Peyer's patch (tissue), 4 donors: ENCODE measurements at regions not wholly inside any gene's neighbourhood (a gene's known extent, or its start where the extent isn't known, plus 50 kb on each side); places are given as distances from the start of the nearest gene placed in this dataset.

Experiments used
- DNase-seq, 3 donors: peaks; one replicate each; pipeline ENCODE4 v3.0.0-alpha.2; 2017 to 2019
- H3K27ac ChIP-seq, 4 donors: fragments of 200-600 bp; sonication (generic); one replicate each; pipeline ENCODE4 v1.5.1; 2016 to 2019
- H3K27me3 ChIP-seq, 2 donors: fragments of 200-600 bp; sonication (generic); one replicate each; pipeline ENCODE4 v1.5.1; 2019
- H3K36me3 ChIP-seq, 3 donors: fragments of 200-600 bp; sonication (generic); one replicate each; pipeline ENCODE4 v1.5.1; 2016 to 2019
- H3K4me1 ChIP-seq, 4 donors: fragments of 200-600 bp; sonication (generic); one replicate each; pipeline ENCODE4 v1.5.1; 2016 to 2019
- H3K4me3 ChIP-seq, 4 donors: fragments of 200-600 bp; sonication (generic); 1 replicate in 3 of 4; 2 replicates in 1 of 4; pipeline ENCODE4 v1.5.1; 2016 to 2019; ENCODE audit warnings: mild to moderate bottlenecking in 1 of 4
- H3K9me3 ChIP-seq, 4 donors: fragments of 200-600 bp; sonication (generic); one replicate each; pipeline ENCODE4 v1.5.1; 2016 to 2019; ENCODE audit warnings: mild to moderate bottlenecking in 1 of 4
- POLR2A ChIP-seq, 2 donors: fragments of 450-650 bp; IDR thresholded peaks; one replicate each; pipeline ENCODE4 v1.5.1; 2017; ENCODE audit warnings: antibody characterized with exemption in 2 of 2, mild to moderate bottlenecking in 2 of 2, moderate library complexity in 2 of 2
- TF ChIP-seq, protein P1 (sequence below), 6 experiments: fragments of 450-650 bp in 4 of 6; fragments of 200-600 bp in 2 of 6; sonication (generic) in 1 of 6; IDR thresholded peaks; one replicate each; pipeline ENCODE4 v1.5.1; 2017 to 2019; ENCODE audit warnings: antibody characterized with exemption in 6 of 6, mild to moderate bottlenecking in 3 of 6, moderate library complexity in 1 of 6

DNA sequence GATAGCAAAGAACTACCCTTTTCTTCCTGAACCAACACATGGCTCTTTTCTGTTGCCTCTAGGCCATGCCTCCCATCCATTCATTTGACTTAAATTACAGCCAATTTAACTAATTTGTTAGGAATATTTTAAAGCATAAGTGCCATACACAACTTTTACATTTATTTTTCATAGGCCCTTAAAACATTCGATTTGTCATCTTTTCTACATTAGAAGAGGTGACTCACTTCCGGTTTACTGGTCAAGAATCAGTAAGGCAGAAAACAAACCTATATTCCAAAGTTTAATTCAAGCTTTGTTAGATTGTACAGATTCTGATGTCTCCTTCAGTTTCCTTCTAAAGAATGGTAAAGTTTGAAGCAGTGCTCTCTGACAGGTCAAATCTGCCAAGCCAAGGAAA is 344.3 kb downstream of the SAMD5 start:
- Histone ChIP-seq H3K27ac (no peak overlapping the region), H3K9me3 (no peaks in the 10 kb centered on the region), H3K36me3 (no peaks in the 10 kb centered on the region), H3K27me3 (no peaks in the 10 kb centered on the region), H3K4me3 (no peak overlapping the region), H3K4me1 (no peaks in the 10 kb centered on the region)
- no peak for TF ChIP-seq POLR2A (IDR thresholded peaks at IDR 0.05)
- TF ChIP-seq, protein P1, sequence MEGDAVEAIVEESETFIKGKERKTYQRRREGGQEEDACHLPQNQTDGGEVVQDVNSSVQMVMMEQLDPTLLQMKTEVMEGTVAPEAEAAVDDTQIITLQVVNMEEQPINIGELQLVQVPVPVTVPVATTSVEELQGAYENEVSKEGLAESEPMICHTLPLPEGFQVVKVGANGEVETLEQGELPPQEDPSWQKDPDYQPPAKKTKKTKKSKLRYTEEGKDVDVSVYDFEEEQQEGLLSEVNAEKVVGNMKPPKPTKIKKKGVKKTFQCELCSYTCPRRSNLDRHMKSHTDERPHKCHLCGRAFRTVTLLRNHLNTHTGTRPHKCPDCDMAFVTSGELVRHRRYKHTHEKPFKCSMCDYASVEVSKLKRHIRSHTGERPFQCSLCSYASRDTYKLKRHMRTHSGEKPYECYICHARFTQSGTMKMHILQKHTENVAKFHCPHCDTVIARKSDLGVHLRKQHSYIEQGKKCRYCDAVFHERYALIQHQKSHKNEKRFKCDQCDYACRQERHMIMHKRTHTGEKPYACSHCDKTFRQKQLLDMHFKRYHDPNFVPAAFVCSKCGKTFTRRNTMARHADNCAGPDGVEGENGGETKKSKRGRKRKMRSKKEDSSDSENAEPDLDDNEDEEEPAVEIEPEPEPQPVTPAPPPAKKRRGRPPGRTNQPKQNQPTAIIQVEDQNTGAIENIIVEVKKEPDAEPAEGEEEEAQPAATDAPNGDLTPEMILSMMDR (IDR thresholded peaks at IDR 0.05) = no peak
- DNase-seq = no peak

DNA sequence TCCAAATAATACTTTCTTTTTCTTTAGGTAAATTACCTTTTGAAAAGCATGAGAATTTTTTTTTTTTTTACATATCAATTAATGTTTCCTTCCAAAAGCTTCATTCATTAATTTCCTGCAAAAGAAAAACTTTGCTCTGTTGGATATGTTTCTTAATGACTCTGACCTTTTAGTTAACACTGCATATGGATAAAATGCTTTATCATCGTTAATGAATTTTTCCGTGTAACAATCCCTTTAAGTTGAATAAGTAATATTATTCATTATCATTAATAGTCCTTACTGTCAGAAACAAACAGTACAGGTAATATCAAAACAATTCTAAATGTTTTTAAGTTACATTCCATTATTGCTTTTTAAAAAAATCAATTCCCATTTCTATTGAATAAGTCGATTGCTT is 345.1 kb downstream of the SAMD5 start:
- TF ChIP-seq POLR2A (IDR thresholded peaks at IDR 0.05) = no peak
- TF ChIP-seq, protein P1 (IDR thresholded peaks at IDR 0.05) = no peak
- no peaks in the 10 kb centered on the region for H3K36me3 ChIP-seq

DNA sequence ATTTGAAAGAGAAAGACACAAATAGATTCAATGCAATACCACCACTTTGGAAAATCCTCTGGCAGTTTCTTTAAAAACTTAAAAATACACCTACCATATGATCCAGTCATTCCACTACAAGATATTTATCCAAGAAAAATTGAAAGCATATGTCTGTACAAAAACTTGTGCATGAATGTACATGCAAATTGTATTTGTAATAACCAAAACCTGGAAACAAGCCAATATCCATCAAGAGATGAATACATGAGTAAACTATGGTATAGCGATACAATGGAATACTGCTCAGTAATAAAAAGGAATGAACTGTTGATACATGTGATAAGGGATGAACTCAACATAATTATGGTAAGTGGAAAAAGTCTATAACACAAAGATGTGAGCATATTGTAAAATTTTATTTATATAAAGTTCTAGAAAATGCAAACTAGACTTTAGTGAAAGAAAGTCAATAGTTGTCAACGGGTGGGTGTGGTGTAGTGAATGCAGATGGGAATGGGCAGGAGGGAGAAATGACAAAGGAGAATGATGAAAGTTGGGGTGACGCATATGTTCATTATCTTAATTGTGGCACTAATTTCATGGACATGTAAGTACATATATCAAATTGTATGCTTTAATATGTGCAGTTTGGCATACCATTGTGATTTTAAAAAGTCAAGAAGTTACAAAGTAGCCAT is 347.5 kb downstream of the SAMD5 start:
- no peaks in the 10 kb centered on the region for H3K27me3 ChIP-seq
- no peak for DNase-seq
- no peak for TF ChIP-seq POLR2A (IDR thresholded peaks at IDR 0.05)
- TF ChIP-seq, protein P1 (IDR thresholded peaks at IDR 0.05) = no peak
- no peaks in the 10 kb centered on the region for H3K9me3 ChIP-seq
- H3K4me1 ChIP-seq = no peaks in the 10 kb centered on the region
- no peak overlapping the region for H3K4me3 ChIP-seq
- H3K36me3 ChIP-seq = no peaks in the 10 kb centered on the region
- no peak overlapping the region for H3K27ac ChIP-seq

More for the DNA sequence above, 345.1 kb downstream of the SAMD5 start:
- Histone ChIP-seq H3K4me3 (no peak overlapping the region), H3K27me3 (no peaks in the 10 kb centered on the region), H3K27ac (no peak overlapping the region), H3K9me3 (no peaks in the 10 kb centered on the region), H3K4me1 (no peaks in the 10 kb centered on the region)
- DNase-seq = no peak

DNA sequence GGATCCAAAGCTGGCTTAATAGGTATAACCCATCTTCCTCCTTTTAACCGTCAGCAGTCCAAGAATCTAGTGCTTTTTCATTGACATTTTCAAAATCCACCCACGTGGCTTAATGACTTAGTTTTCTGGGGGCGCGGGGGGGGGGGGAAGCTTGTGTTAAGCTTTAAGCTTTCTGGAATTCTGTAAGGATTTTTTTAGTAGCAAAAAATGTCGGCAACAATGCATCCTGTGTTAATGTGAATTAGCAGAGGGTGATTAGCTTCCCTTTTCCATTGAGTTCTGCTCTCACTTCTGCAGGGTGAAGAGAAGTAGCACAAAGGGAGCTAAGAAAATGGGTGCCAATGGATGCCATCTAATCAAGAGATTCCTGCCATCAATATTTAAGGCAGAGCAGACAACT is 348.2 kb downstream of the SAMD5 start:
- Histone ChIP-seq H3K27me3 (no peaks in the 10 kb centered on the region), H3K4me1 (no peaks in the 10 kb centered on the region), H3K36me3 (no peaks in the 10 kb centered on the region), H3K4me3 (no peak overlapping the region), H3K27ac (no peak overlapping the region), H3K9me3 (no peaks in the 10 kb centered on the region)
- DNase-seq = no peak
- TF ChIP-seq, protein P1 (IDR thresholded peaks at IDR 0.05) = no peak
- TF ChIP-seq POLR2A (IDR thresholded peaks at IDR 0.05) = no peak

DNA sequence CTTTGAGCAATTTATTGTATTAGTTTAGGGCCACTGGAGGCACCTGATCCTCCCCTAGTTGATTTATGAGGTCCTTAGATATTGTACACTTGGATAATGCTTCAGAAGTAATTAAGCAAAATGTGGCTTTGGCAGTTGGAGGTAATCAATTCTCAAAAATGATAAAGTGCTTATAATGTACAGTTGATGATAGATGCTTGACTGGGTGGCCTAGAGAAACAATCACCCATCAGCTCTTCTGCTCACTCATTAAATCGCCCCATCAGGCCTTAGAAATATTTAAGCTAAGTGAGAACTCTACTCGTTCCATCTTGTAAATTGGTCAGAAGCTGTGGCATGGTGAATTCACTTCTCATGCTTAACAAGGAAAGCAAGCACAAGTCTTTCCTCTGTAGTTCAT is 349.9 kb downstream of the SAMD5 start:
- no peaks in the 10 kb centered on the region for H3K27me3 ChIP-seq
- TF ChIP-seq, protein P1 (IDR thresholded peaks at IDR 0.05) = no peak
- TF ChIP-seq POLR2A (IDR thresholded peaks at IDR 0.05) = no peak
- no peaks in the 10 kb centered on the region for H3K9me3 ChIP-seq
- no peak overlapping the region for H3K27ac ChIP-seq
- no peak for DNase-seq
- H3K4me1 ChIP-seq = no peaks in the 10 kb centered on the region
- no peak overlapping the region for H3K4me3 ChIP-seq
- no peaks in the 10 kb centered on the region for H3K36me3 ChIP-seq

DNA sequence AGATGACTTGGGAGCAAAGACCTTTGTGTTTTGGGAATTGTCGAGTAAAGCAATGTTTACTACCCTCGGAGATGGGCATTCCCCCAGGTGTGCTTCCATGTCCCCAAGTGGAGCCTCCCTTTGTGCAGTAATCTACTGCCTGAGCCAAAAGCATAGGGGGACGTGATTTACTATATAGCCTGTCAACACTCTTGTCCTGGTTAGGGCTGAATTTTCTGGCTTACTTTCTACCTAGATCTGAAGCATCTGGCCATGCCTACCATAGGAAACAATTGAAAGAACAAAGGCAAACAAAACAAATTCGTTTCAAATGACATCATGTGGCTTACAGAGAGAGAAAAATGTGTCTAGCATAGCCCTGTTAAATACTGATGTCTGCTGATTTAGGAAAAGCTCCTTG is 350.6 kb downstream of the SAMD5 start:
- no peaks in the 10 kb centered on the region for H3K9me3 ChIP-seq
- H3K36me3 ChIP-seq = no peaks in the 10 kb centered on the region
- no peaks in the 10 kb centered on the region for H3K4me1 ChIP-seq
- H3K27me3 ChIP-seq = no peaks in the 10 kb centered on the region
- TF ChIP-seq, protein P1 (IDR thresholded peaks at IDR 0.05) = no peak
- TF ChIP-seq POLR2A (IDR thresholded peaks at IDR 0.05) = no peak
- no peak overlapping the region for H3K4me3 ChIP-seq
- no peak overlapping the region for H3K27ac ChIP-seq
- DNase-seq = no peak
